Choroid plexus epithelial cell (primary cell): ENCODE measurements at regions not wholly inside any gene's neighbourhood (a gene's known extent, or its start where the extent isn't known, plus 50 kb on each side); places are given as distances from the start of the nearest gene placed in this dataset.

Experiments used
- DNase-seq: peaks from one replicate; pipeline ENCODE4 v3.0.0-alpha.2; 2010; ENCODE audit warnings: low read depth
- H3K4me3 ChIP-seq: 2 replicates; pipeline ENCODE4 v1.5.1; 2011; ENCODE audit warnings: low read depth, mild to moderate bottlenecking, control low read depth, low read length, moderate library complexity
- TF ChIP-seq, protein P1 (sequence below): conservative IDR thresholded peaks from 2 replicates; pipeline ENCODE4 v1.5.1; 2011; ENCODE audit warnings: low read depth, mild to moderate bottlenecking, control low read depth, inconsistent platforms, low read length, moderate library complexity

DNA sequence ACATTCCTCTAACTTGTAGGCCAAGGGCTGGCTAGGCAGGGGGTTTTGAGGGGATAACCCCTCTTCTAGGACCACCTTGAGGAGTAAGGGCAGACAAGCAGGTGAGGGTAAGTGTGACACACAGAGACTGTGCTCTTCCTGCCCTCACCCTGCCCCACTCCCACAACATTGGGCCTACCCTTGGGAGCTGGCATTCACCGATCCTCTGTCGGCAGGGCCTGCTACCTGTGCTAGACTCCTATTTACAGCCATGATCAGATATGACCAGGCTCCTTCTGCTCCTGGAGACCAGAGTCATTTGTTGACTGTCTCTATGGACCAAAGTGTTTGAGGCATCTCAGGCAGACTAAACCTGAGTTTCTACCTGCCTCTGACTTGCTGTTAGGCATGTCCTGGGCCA is 68.3 kb downstream of the SYF2 start:
- TF ChIP-seq, protein P1, sequence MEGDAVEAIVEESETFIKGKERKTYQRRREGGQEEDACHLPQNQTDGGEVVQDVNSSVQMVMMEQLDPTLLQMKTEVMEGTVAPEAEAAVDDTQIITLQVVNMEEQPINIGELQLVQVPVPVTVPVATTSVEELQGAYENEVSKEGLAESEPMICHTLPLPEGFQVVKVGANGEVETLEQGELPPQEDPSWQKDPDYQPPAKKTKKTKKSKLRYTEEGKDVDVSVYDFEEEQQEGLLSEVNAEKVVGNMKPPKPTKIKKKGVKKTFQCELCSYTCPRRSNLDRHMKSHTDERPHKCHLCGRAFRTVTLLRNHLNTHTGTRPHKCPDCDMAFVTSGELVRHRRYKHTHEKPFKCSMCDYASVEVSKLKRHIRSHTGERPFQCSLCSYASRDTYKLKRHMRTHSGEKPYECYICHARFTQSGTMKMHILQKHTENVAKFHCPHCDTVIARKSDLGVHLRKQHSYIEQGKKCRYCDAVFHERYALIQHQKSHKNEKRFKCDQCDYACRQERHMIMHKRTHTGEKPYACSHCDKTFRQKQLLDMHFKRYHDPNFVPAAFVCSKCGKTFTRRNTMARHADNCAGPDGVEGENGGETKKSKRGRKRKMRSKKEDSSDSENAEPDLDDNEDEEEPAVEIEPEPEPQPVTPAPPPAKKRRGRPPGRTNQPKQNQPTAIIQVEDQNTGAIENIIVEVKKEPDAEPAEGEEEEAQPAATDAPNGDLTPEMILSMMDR: no peak
- H3K4me3 ChIP-seq: no peak overlapping the region
- no peak for DNase-seq

DNA sequence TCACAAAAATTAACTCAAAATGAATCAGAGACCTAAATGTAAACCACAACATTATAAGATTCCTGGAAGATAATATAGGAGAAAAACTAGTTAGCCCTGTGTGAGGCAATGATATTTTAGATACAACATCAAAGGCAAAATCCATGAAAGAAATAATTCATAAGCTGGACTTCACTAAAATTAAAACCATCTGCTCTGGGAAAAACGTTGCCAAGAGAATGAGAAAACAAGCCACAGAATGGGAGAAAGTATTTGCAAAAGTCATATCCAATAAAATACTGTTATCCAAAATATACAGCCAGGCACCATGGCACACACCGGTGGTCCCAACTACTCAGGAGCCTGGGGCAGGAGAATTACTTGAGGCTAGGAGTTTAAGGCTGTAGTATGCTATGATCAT is 70.3 kb downstream of the SYF2 start:
- TF ChIP-seq, protein P1: no peak
- DNase-seq: no peak

DNA sequence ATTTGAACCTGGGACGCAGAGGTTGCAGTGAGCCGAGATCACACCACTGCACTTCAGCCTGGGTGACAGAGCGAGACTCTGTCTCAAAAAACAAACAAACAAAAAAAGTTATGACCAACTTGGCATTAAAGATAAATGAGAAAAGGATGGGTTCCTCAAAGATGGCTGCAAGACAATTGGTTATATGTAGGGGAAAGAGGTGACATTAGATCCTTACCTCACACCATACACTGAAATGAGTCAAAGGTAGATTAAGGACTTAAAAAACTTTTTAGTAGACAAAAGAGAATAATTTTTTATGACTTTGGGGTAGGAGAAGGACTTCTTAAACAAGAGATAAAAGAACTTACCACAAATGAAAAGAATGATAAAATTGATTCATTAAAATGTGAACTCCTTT is 74.5 kb downstream of the SYF2 start:
- no peak for DNase-seq
- H3K4me3 ChIP-seq: no peak overlapping the region
- TF ChIP-seq, protein P1: no peak

More for the DNA sequence above, 70.3 kb downstream of the SYF2 start:
- no peak overlapping the region for H3K4me3 ChIP-seq

DNA sequence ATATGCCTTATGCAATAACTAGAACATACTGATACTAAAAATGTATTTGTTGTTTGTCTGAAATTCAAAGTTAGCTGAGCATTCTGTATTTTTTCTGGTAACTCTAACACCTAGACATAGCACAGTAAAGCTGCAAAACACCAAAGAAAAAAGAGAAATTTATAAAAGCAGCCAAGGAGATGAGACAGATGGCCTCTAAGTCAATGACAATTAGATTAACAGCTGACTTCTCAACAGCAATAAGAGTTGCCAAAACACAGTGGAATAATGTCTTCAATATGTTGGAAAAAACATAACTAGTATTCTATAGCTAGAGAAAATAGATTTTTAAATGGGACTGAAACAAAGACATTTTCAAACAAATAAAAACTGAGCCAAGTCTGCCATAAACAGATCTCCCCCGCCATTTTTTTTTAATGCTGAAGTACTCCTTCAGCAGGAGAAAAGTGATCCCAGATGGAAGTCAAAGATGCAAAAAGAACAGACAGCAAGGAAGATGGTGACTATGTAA is 81.3 kb downstream of the SYF2 start:
- TF ChIP-seq, protein P1: no peak
- DNase-seq: no peak
- H3K4me3 ChIP-seq: no peak overlapping the region

DNA sequence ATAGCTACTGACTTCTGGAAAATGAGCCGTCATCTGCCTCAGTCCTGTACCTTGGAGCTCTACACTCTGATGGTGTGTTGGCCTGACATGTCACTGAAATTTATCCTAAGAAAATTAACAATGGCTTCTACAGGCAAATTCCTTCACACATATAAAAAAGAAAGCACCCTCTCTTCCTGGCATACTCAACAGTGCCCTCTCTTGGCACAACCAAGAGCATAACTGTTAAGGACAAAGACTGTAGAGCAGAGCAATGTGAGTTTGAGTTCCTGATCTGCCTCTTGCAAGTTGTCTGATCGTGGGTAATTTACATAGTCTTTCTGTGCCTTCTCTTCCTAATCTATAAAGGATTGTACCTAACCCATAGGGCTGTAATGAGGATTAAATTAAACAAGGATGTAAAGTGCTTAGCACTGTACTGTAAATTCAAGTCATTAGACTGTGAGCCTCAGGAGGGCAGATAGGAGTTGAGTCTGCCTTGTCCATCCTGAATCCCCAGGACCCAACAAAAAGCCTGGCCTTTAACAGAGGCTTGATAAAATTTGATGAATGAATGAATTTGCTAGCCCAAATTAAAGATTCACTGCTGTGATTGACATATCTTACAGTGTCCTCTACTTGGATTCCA is 83.5 kb downstream of the SYF2 start:
- TF ChIP-seq, protein P1: peak; percentile 52
- peak; percentile 33 for DNase-seq
- H3K4me3 ChIP-seq: no peak overlapping the region

DNA sequence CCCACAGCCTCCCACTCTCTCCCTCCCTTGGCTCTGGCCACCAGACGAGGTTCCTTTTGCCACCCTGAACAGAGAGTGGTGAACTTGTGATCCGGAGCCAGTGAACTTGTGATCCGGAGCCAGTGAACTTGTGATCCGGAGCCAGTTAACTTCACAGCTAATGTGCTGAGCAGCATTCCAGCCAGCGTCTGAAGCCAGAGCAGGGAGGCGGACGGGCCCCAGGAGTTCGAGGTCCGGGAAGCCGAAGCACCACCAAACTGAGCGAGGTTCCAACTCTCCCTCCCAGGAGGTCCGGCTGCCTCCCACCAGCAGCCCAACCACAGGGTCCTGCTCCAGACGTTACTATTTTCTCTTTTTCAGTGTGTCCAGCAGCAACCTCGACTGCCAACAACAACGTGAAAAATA is 85.8 kb downstream of the SYF2 start:
- no peak overlapping the region for H3K4me3 ChIP-seq
- no peak for DNase-seq
- TF ChIP-seq, protein P1: no peak

DNA sequence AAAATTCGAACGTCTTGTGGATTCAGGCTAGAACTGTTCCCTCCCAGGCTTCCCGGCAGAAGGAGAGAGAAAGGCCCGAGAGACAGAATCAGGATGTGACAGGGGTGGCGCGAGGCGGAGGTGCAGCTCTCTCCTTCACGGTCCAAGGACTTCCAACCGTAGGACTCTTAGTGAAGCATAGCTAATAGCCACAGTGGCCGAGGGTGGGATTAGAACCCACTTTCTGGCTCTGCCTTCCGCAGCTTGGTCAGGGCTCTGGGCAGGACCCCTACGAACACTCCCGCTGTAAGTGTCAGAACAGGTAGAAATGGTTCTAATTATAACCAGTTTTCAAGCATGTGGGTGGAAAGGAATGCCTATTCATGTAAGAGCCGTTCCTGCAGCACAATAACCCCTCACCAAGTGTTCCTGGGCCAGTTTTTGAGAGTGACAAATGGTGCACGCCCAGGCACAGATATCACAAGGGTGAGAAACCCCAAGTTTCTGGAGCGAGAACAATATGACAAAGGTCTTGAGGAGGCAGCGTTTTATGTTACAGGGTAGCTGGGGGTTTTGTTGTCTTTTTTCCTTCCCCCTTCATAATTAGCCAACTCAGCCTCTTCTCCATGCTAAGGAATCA is 86.4 kb downstream of the SYF2 start:
- DNase-seq: no peak
- H3K4me3 ChIP-seq: no peak overlapping the region
- TF ChIP-seq, protein P1: no peak
